Calu3 (cell line): ENCODE measurements at regions not wholly inside any gene's neighbourhood (a gene's known extent, or its start where the extent isn't known, plus 50 kb on each side); places are given as distances from the start of the nearest gene placed in this dataset.

Experiments used
- BruUV-seq: library from RNA; stranded (reverse); fragments of 400-500 nt; replicated peaks from 2 replicates; lab custom pipeline; 2021; lab: Mats Ljungman, UMichigan
- CTCF ChIA-PET: fragments of 300-600 bp; sonication (Branson Sonifier 250); formaldehyde crosslinking; loops from one replicate; lab custom pipeline; 2022; ENCODE audit warnings: antibody characterized with exemption; lab: Charles Lee
- DNase-seq: peaks from one replicate; pipeline ENCODE4 v3.0.0; 2022
- H3K27ac Mint-ChIP-seq: one replicate; pipeline ENCODE4 v1.8.0; 2022; ENCODE audit warnings: mixed read lengths; ENCODE audit not compliant: unreplicated experiment
- H3K27me3 Mint-ChIP-seq: one replicate; pipeline ENCODE4 v1.8.0; 2022; ENCODE audit warnings: mixed read lengths; ENCODE audit not compliant: unreplicated experiment
- H3K36me3 Mint-ChIP-seq: one replicate; pipeline ENCODE4 v1.8.0; 2022; ENCODE audit warnings: mild to moderate bottlenecking, moderate library complexity, mixed read lengths; ENCODE audit not compliant: insufficient read depth, unreplicated experiment
- H3K4me1 Mint-ChIP-seq: one replicate; pipeline ENCODE4 v1.8.0; 2022; ENCODE audit warnings: mild to moderate bottlenecking, low read depth, mixed read lengths; ENCODE audit not compliant: unreplicated experiment
- H3K4me3 Mint-ChIP-seq: one replicate; pipeline ENCODE4 v1.8.0; 2022; ENCODE audit warnings: mild to moderate bottlenecking, low read depth, moderate library complexity, mixed read lengths; ENCODE audit not compliant: unreplicated experiment
- H3K9me3 Mint-ChIP-seq: one replicate; pipeline ENCODE4 v1.8.0; 2022; ENCODE audit warnings: low read depth, mixed read lengths; ENCODE audit not compliant: unreplicated experiment
- intact Hi-C: fragments of 100-400 bp; cut with micrococcal nuclease; formaldehyde crosslinking; loops from one replicate; pipeline ENCODE4 v1.10.0; 2022; ENCODE audit not compliant: unreplicated experiment
- TF ChIP-seq, protein P1 (sequence below): fragments of 200-600 bp; IDR thresholded peaks from one replicate; pipeline ENCODE4 v1.8.0; 2022; ENCODE audit warnings: antibody characterized with exemption; ENCODE audit not compliant: unreplicated experiment

DNA sequence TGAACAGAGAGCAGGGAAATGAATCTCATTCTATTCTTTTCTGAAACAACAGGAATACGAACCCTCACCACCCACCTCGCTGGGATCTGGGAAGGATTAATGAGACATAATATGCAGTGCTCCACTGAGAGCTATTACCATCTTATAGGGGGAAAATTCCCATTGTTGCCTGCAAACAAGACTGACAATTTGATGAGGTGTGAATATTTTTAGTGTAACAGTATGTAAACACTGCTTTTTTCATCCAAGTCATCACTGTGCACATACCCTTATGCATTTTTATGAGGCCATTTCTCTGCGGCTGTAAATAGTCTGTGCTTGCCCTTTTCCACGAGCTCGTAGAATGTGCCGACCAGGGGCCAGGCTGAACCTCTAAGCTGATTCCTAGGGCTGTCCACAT, 285.6 kb upstream of the CPEB2 start:
- peaks cover 12% of the 10 kb centered on the region for H3K4me1 Mint-ChIP-seq
- H3K27me3 Mint-ChIP-seq = no peaks in the 10 kb centered on the region
- no peak for DNase-seq
- intact Hi-C loops = loop anchor here (10.0 kb wide), 1 partner anchor 1062 kb away; no protein-coding TSS in a partner anchor
- no peaks in the 10 kb centered on the region for H3K36me3 Mint-ChIP-seq
- TF ChIP-seq, protein P1, sequence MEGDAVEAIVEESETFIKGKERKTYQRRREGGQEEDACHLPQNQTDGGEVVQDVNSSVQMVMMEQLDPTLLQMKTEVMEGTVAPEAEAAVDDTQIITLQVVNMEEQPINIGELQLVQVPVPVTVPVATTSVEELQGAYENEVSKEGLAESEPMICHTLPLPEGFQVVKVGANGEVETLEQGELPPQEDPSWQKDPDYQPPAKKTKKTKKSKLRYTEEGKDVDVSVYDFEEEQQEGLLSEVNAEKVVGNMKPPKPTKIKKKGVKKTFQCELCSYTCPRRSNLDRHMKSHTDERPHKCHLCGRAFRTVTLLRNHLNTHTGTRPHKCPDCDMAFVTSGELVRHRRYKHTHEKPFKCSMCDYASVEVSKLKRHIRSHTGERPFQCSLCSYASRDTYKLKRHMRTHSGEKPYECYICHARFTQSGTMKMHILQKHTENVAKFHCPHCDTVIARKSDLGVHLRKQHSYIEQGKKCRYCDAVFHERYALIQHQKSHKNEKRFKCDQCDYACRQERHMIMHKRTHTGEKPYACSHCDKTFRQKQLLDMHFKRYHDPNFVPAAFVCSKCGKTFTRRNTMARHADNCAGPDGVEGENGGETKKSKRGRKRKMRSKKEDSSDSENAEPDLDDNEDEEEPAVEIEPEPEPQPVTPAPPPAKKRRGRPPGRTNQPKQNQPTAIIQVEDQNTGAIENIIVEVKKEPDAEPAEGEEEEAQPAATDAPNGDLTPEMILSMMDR = no peak
- no peak overlapping the region for H3K27ac Mint-ChIP-seq
- no TSS peak for BruUV-seq
- no peak overlapping the region for H3K4me3 Mint-ChIP-seq
- CTCF ChIA-PET = no interaction called here
- peaks cover 5% of the 10 kb centered on the region for H3K9me3 Mint-ChIP-seq

DNA sequence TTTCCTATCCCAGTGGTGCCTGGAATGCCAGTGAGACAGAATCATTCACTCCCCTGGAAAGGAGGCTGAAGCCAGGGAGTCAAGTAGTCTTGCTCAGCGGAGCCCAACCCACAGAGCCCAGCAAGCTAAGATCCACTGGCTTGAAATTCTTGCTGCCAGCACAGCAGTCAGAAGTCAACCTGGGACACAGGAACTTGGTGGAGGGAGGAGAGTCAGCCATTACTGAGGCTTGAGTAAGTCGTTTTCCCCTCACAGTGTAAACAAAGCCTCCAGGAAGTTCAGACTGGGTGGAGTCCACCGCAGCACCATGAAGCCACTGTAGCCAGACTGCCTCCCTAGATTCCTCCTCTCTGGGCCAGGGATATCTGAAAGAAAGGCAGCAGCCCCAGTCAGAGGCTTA, 283.2 kb upstream of the CPEB2 start:
- TF ChIP-seq, protein P1 = no peak
- CTCF ChIA-PET = no interaction called here
- BruUV-seq = no TSS peak

DNA sequence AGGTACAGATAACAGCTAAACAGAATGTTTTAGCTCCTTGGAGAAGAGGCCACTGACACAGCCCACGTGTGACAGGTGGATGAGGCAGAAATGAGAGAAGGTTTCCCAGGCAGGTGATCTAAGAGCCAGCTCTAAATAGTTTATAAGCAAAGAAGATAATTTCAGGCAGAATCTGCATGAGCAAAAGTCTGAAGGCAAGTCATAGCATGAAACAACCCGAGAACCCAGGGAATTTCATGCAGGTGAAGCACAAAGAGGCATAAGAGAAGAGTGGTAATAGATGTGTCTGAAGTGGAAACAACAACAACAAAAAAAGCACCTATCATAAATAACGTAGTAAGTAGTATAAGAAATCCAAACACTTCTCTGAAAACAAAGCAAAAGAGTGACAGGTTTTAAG, 275.8 kb upstream of the CPEB2 start:
- BruUV-seq = no TSS peak
- no peak overlapping the region for H3K4me3 Mint-ChIP-seq
- CTCF ChIA-PET = no interaction called here
- H3K27me3 Mint-ChIP-seq = no peaks in the 10 kb centered on the region
- H3K27ac Mint-ChIP-seq = peak overlapping the region; percentile 13
- peaks cover 3% of the 10 kb centered on the region for H3K9me3 Mint-ChIP-seq
- TF ChIP-seq, protein P1 = no peak
- intact Hi-C loops = loop anchor here (5.0 kb wide), 1 partner anchor 131 kb away; no protein-coding TSS in a partner anchor
- H3K4me1 Mint-ChIP-seq = peaks cover 17% of the 10 kb centered on the region
- peaks cover 4% of the 10 kb centered on the region for H3K36me3 Mint-ChIP-seq
- DNase-seq = no peak

More for the DNA sequence above, 283.2 kb upstream of the CPEB2 start:
- DNase-seq = peak; percentile 50
- peaks cover 12% of the 10 kb centered on the region for H3K4me1 Mint-ChIP-seq
- H3K27me3 Mint-ChIP-seq = no peaks in the 10 kb centered on the region
- H3K36me3 Mint-ChIP-seq = no peaks in the 10 kb centered on the region
- no peak overlapping the region for H3K4me3 Mint-ChIP-seq
- H3K27ac Mint-ChIP-seq = no peak overlapping the region
- H3K9me3 Mint-ChIP-seq = peaks cover 6% of the 10 kb centered on the region
- intact Hi-C loops = loop anchor here (10.0 kb wide), 1 partner anchor 1064 kb away; no protein-coding TSS in a partner anchor

DNA sequence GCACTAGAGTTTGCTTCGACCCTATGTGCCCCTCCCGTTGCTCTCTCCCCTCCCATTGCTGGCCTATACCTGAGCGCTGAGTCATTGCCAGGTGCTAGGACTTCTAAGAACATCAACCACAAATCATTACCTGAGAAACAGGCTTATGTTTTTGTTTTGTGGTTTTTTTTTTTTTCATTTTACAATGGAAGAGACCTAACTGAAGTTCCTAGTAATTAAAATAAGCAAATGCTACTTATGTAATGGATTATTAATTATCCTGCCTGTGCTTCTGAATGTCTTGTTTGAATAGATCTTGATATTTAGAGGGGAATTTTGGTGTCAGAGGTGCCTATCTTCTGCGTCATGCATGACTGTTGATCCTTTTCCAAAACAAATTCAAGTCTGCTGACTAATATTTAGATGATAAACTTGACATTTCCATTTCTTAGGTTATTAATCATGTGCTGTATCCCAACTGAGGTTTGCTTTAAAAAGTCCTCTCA, 275.4 kb upstream of the CPEB2 start:
- peak overlapping the region; percentile 13 for H3K27ac Mint-ChIP-seq
- intact Hi-C loops = loop anchor here (5.0 kb wide), 1 partner anchor 130 kb away; no protein-coding TSS in a partner anchor

More for the DNA sequence above, 275.4 kb upstream of the CPEB2 start:
- peaks cover 4% of the 10 kb centered on the region for H3K36me3 Mint-ChIP-seq
- no peak overlapping the region for H3K4me3 Mint-ChIP-seq
- H3K9me3 Mint-ChIP-seq = no peaks in the 10 kb centered on the region
- TF ChIP-seq, protein P1 = no peak
- H3K4me1 Mint-ChIP-seq = peaks cover 17% of the 10 kb centered on the region
- no TSS peak for BruUV-seq
- no peaks in the 10 kb centered on the region for H3K27me3 Mint-ChIP-seq
- DNase-seq = peak; percentile 54
- CTCF ChIA-PET = no interaction called here
